ENCODE measurements at regions not wholly inside any gene's neighbourhood (a gene's known extent, or its start where the extent isn't known, plus 50 kb on each side); places are given as distances from the start of the nearest gene placed in this dataset.

- TF ChIP-seq CTCF (IDR thresholded peaks at IDR 0.05) (no peak), POLR2A (IDR thresholded peaks at IDR 0.05) (no peak)
Observed at GRCh38 chr13:39200249-39200910, 162.1 kb downstream of the NHLRC3 start.
